ENCODE measurements at regions not wholly inside any gene's neighbourhood (a gene's known extent, or its start where the extent isn't known, plus 50 kb on each side); places are given as distances from the start of the nearest gene placed in this dataset.
"Not testable (repeated sequence)": the region's sequence is repeated elsewhere in the genome, so short reads cannot be mapped to it uniquely, and the experiment has no call there.

GRCh38 chr15:36434177-36434576 lies 145.2 kb upstream of the CDIN1 start:
- FAIRE-seq, result no peak

- FAIRE-seq, result no peak
These were observed 140.9 kb upstream of the CDIN1 start for GRCh38 chr15:36438499-36438898.

GRCh38 chr15:36447373-36447772 lies 132.1 kb upstream of the CDIN1 start:
- no peak for FAIRE-seq

- no peak for FAIRE-seq
These were observed 131.0 kb upstream of the CDIN1 start for GRCh38 chr15:36448418-36448817.

GRCh38 chr15:36449084-36449661 lies 130.3 kb upstream of the CDIN1 start:
- FAIRE-seq, result no peak

- FAIRE-seq, result no peak
These were observed 129.7 kb upstream of the CDIN1 start for GRCh38 chr15:36449662-36450145.

GRCh38 chr15:36454244-36454643 lies 125.2 kb upstream of the CDIN1 start:
- FAIRE-seq, result not testable (repeated sequence)

- no peak for FAIRE-seq
These were observed 121.0 kb upstream of the CDIN1 start for GRCh38 chr15:36458411-36458810.

GRCh38 chr15:36465304-36465703 lies 114.1 kb upstream of the CDIN1 start:
- no peak for FAIRE-seq

GRCh38 chr15:36468746-36469145 lies 110.7 kb upstream of the CDIN1 start:
- no peak for FAIRE-seq

GRCh38 chr15:36469311-36469966 lies 110.0 kb upstream of the CDIN1 start:
- FAIRE-seq, result no peak

- FAIRE-seq, result no peak
These were observed 106.8 kb upstream of the CDIN1 start for GRCh38 chr15:36472672-36473071.

GRCh38 chr15:36478561-36478960 lies 100.9 kb upstream of the CDIN1 start:
- no peak for FAIRE-seq

- FAIRE-seq, result no peak
These were observed 100.1 kb upstream of the CDIN1 start for GRCh38 chr15:36479200-36479896.

- FAIRE-seq, result no peak
These were observed 98.3 kb upstream of the CDIN1 start for GRCh38 chr15:36481156-36481555.

GRCh38 chr15:36483409-36483808 lies 96.0 kb upstream of the CDIN1 start:
- no peak for FAIRE-seq

- FAIRE-seq, result peak; percentile 4
These were observed 95.2 kb upstream of the CDIN1 start for GRCh38 chr15:36484038-36484778.

GRCh38 chr15:36491912-36492311 lies 87.5 kb upstream of the CDIN1 start:
- no peak for FAIRE-seq

- FAIRE-seq, result no peak
These were observed 83.9 kb upstream of the CDIN1 start for GRCh38 chr15:36495456-36495991.

- no peak for FAIRE-seq
These were observed 81.5 kb upstream of the CDIN1 start for GRCh38 chr15:36497901-36498300.

GRCh38 chr15:36498401-36498800 lies 81.0 kb upstream of the CDIN1 start:
- no peak for FAIRE-seq

- FAIRE-seq, result no peak
These were observed 80.5 kb upstream of the CDIN1 start for GRCh38 chr15:36498916-36499315.

Measured in endometrium (tissue), 2 donors.